ENCODE measurements at regions not wholly inside any gene's neighbourhood (a gene's known extent, or its start where the extent isn't known, plus 50 kb on each side); places are given as distances from the start of the nearest gene placed in this dataset.

- H3K9ac ChIP-seq (ENCODE audit: insufficient read depth, low read length), result no peak overlapping the region
- H3K36me3 ChIP-seq (ENCODE audit: control insufficient read depth, insufficient read depth, low read length), result no peaks in the 10 kb centered on the region
- H3K27ac ChIP-seq (ENCODE audit: insufficient read depth, low read length), result no peak overlapping the region
- no peaks in the 10 kb centered on the region for H3K79me2 ChIP-seq (ENCODE audit: control insufficient read depth, insufficient read depth, low read length)
- H2AFZ ChIP-seq (ENCODE audit: low read length), result no peak overlapping the region
- H3K9me3 ChIP-seq (ENCODE audit: control insufficient read depth, insufficient read depth, low read depth, low read length), result no peaks in the 10 kb centered on the region
- H3K27me3 ChIP-seq (ENCODE audit: control insufficient read depth, insufficient read depth, low read length), result no peaks in the 10 kb centered on the region
- peaks cover 11% of the 10 kb centered on the region for H3K4me1 ChIP-seq (ENCODE audit: control insufficient read depth, extremely low read depth, insufficient read depth, low read length)
- H4K20me1 ChIP-seq (ENCODE audit: control insufficient read depth, extremely low read depth, insufficient read depth, low read length), result no peaks in the 10 kb centered on the region
- no peak for DNase-seq (ENCODE audit: low read depth in 2 of 2)
- no peak overlapping the region for H3K4me2 ChIP-seq (ENCODE audit: extremely low read depth, insufficient read depth, low read length)
- no peak overlapping the region for H3K4me3 ChIP-seq (replicated peaks in 1 of 4; ENCODE audit: control extremely low read depth in 1 of 4, insufficient read depth in 1 of 4, low read depth in 3 of 4, low read length in 4 of 4)
- TF ChIP-seq EZH2 (IDR thresholded peaks at IDR 0.05; ENCODE audit: low read length, missing control alignments) (no peak), CTCF (conservative IDR thresholded peaks at IDR 0.05 in 1 of 2, IDR thresholded peaks at IDR 0.05 in 1 of 2; ENCODE audit: low read depth in 1 of 2, low read length in 2 of 2) (no peak)
These were observed 201.0 kb upstream of the COPS8 start for GRCh38 chr2:236884569-236885175.

GRCh38 chr2:236886456-236886855 lies 199.2 kb upstream of the COPS8 start:
- H3K27me3 ChIP-seq (ENCODE audit: control insufficient read depth, insufficient read depth, low read length), result no peaks in the 10 kb centered on the region
- H3K9me3 ChIP-seq (ENCODE audit: control insufficient read depth, insufficient read depth, low read depth, low read length), result no peaks in the 10 kb centered on the region
- no peak overlapping the region for H3K4me3 ChIP-seq (replicated peaks in 1 of 4; ENCODE audit: control extremely low read depth in 1 of 4, insufficient read depth in 1 of 4, low read depth in 3 of 4, low read length in 4 of 4)
- no peak overlapping the region for H3K4me2 ChIP-seq (ENCODE audit: extremely low read depth, insufficient read depth, low read length)
- DNase-seq (ENCODE audit: low read depth in 2 of 2), result no peak
- no peak overlapping the region for H3K9ac ChIP-seq (ENCODE audit: insufficient read depth, low read length)
- H3K36me3 ChIP-seq (ENCODE audit: control insufficient read depth, insufficient read depth, low read length), result no peaks in the 10 kb centered on the region
- TF ChIP-seq CTCF (conservative IDR thresholded peaks at IDR 0.05 in 1 of 2, IDR thresholded peaks at IDR 0.05 in 1 of 2; ENCODE audit: low read depth in 1 of 2, low read length in 2 of 2), result no peak
- TF ChIP-seq EZH2 (IDR thresholded peaks at IDR 0.05; ENCODE audit: low read length, missing control alignments), result no peak
- H3K79me2 ChIP-seq (ENCODE audit: control insufficient read depth, insufficient read depth, low read length), result no peaks in the 10 kb centered on the region
- no peaks in the 10 kb centered on the region for H4K20me1 ChIP-seq (ENCODE audit: control insufficient read depth, extremely low read depth, insufficient read depth, low read length)
- no peak overlapping the region for H3K27ac ChIP-seq (ENCODE audit: insufficient read depth, low read length)
- H3K4me1 ChIP-seq (ENCODE audit: control insufficient read depth, extremely low read depth, insufficient read depth, low read length), result peaks cover 11% of the 10 kb centered on the region
- peak overlapping the region; percentile 38 for H2AFZ ChIP-seq (ENCODE audit: low read length)

GRCh38 chr2:236887531-236887930 lies 198.2 kb upstream of the COPS8 start:
- H3K27me3 ChIP-seq (ENCODE audit: control insufficient read depth, insufficient read depth, low read length), result no peaks in the 10 kb centered on the region
- peak overlapping the region; percentile 79 for H3K4me2 ChIP-seq (ENCODE audit: extremely low read depth, insufficient read depth, low read length)
- H3K36me3 ChIP-seq (ENCODE audit: control insufficient read depth, insufficient read depth, low read length), result no peaks in the 10 kb centered on the region
- H2AFZ ChIP-seq (ENCODE audit: low read length), result peak overlapping the region; percentile 44
- no peaks in the 10 kb centered on the region for H3K79me2 ChIP-seq (ENCODE audit: control insufficient read depth, insufficient read depth, low read length)
- no peaks in the 10 kb centered on the region for H3K9me3 ChIP-seq (ENCODE audit: control insufficient read depth, insufficient read depth, low read depth, low read length)
- no peaks in the 10 kb centered on the region for H4K20me1 ChIP-seq (ENCODE audit: control insufficient read depth, extremely low read depth, insufficient read depth, low read length)
- peak overlapping the region; percentile 91 for H3K27ac ChIP-seq (ENCODE audit: insufficient read depth, low read length)
- TF ChIP-seq CTCF (conservative IDR thresholded peaks at IDR 0.05 in 1 of 2, IDR thresholded peaks at IDR 0.05 in 1 of 2; ENCODE audit: low read depth in 1 of 2, low read length in 2 of 2), result no peak
- no peak for TF ChIP-seq EZH2 (IDR thresholded peaks at IDR 0.05; ENCODE audit: low read length, missing control alignments)
- H3K4me1 ChIP-seq (ENCODE audit: control insufficient read depth, extremely low read depth, insufficient read depth, low read length), result peaks cover 11% of the 10 kb centered on the region
- peak overlapping the region; percentile 58 for H3K9ac ChIP-seq (ENCODE audit: insufficient read depth, low read length)
- DNase-seq (ENCODE audit: low read depth in 2 of 2), result peak; percentile 34 to 70
- no peak overlapping the region for H3K4me3 ChIP-seq (replicated peaks in 1 of 4; ENCODE audit: control extremely low read depth in 1 of 4, insufficient read depth in 1 of 4, low read depth in 3 of 4, low read length in 4 of 4)

Measured in fibroblast of lung (primary cell).